Activated B cell treated with CpG ODN at 0.5 μM for 24 hours (primary cell): ENCODE measurements at regions not wholly inside any gene's neighbourhood (a gene's known extent, or its start where the extent isn't known, plus 50 kb on each side); places are given as distances from the start of the nearest gene placed in this dataset.
"Not testable (repeated sequence)": the region's sequence is repeated elsewhere in the genome, so short reads cannot be mapped to it uniquely, and the experiment has no call there.

ENCODE experiments used
- ATAC-seq: fragments of 200-7000 bp; cut with Tn5 transposase; one replicate; pipeline ENCODE4 v1.10.0; 2021; ENCODE audit warnings: low read depth, mild to moderate bottlenecking, moderate library complexity
- CTCF ChIA-PET: fragments of 350-600 bp; sonication (Branson Sonifier 250); formaldehyde crosslinking; loops from one replicate; lab custom pipeline; 2021; ENCODE audit warnings: antibody characterized with exemption; lab: Charles Lee
- POLR2A ChIA-PET: fragments of 350-600 bp; sonication (Branson Sonifier 250); formaldehyde crosslinking; loops from one replicate; lab custom pipeline; 2021; ENCODE audit warnings: antibody characterized with exemption; lab: Charles Lee
- DNase-seq: peaks from one replicate; pipeline ENCODE4 v3.0.0; 2022
- H3K27ac Mint-ChIP-seq: one replicate; pipeline ENCODE4 v1.8.0; 2020; ENCODE audit warnings: mixed read lengths
- H3K27me3 Mint-ChIP-seq: one replicate; pipeline ENCODE4 v1.8.0; 2021; ENCODE audit warnings: mixed read lengths
- H3K36me3 Mint-ChIP-seq: one replicate; pipeline ENCODE4 v1.8.0; 2021; ENCODE audit warnings: low read depth, mixed read lengths
- H3K4me1 Mint-ChIP-seq: one replicate; pipeline ENCODE4 v1.8.0; 2021; ENCODE audit warnings: mixed read lengths
- H3K4me3 Mint-ChIP-seq: one replicate; pipeline ENCODE4 v1.8.0; 2020; ENCODE audit warnings: mild to moderate bottlenecking, mixed read lengths
- H3K9me3 Mint-ChIP-seq: one replicate; pipeline ENCODE4 v1.8.0; 2020; ENCODE audit warnings: mixed read lengths
- CTCF ChIP-seq: fragments of 200-600 bp; IDR thresholded peaks from one replicate; pipeline ENCODE4 v1.8.0; 2022; ENCODE audit warnings: antibody characterized with exemption, mild to moderate bottlenecking
- intact Hi-C: fragments of 100-400 bp; cut with micrococcal nuclease; formaldehyde crosslinking; loops from one replicate; pipeline ENCODE4 v1.15.1; 2024

- POLR2A ChIA-PET = no interaction called here
- H3K27ac Mint-ChIP-seq = no peak overlapping the region
- CTCF ChIA-PET = no interaction called here
Measured at GRCh38 chrX:115357326-115358120, 68.0 kb downstream of the LUZP4 start.

GRCh38 chrX:115359508-115359907 lies 70.0 kb downstream of the LUZP4 start:
- H3K4me3 Mint-ChIP-seq, H3K27ac Mint-ChIP-seq, POLR2A ChIA-PET, H3K36me3 Mint-ChIP-seq, CTCF ChIA-PET, H3K9me3 Mint-ChIP-seq, DNase-seq, H3K4me1 Mint-ChIP-seq, ATAC-seq, H3K27me3 Mint-ChIP-seq, intact Hi-C loops: not testable (repeated sequence)

More at GRCh38 chrX:115357326-115358120, 68.0 kb downstream of the LUZP4 start:
- no peak for TF ChIP-seq CTCF
- DNase-seq (no peak), ATAC-seq (no peak)
- H3K27me3 Mint-ChIP-seq = no peaks in the 10 kb centered on the region
- H3K4me3 Mint-ChIP-seq = no peak overlapping the region
- intact Hi-C loops = no loop called here
- H3K36me3 Mint-ChIP-seq = no peaks in the 10 kb centered on the region
- no peaks in the 10 kb centered on the region for H3K4me1 Mint-ChIP-seq
- peaks cover 3% of the 10 kb centered on the region for H3K9me3 Mint-ChIP-seq

- intact Hi-C loops = no loop called here
- ATAC-seq (no peak), DNase-seq (no peak)
- Mint-ChIP-seq H3K4me1 (no peaks in the 10 kb centered on the region), H3K36me3 (no peaks in the 10 kb centered on the region), H3K4me3 (no peak overlapping the region), H3K27me3 (no peaks in the 10 kb centered on the region), H3K27ac (no peak overlapping the region), H3K9me3 (peaks cover 3% of the 10 kb centered on the region)
- no peak for TF ChIP-seq CTCF
- CTCF ChIA-PET = no interaction called here
- POLR2A ChIA-PET = no interaction called here
Measured at GRCh38 chrX:115360220-115360781, 70.8 kb downstream of the LUZP4 start.

GRCh38 chrX:115362334-115363095 lies 73.0 kb downstream of the LUZP4 start:
- H3K9me3 Mint-ChIP-seq = peaks cover 3% of the 10 kb centered on the region
- no peak overlapping the region for H3K27ac Mint-ChIP-seq
- DNase-seq (no peak), ATAC-seq (no peak)
- H3K4me3 Mint-ChIP-seq = no peak overlapping the region
- POLR2A ChIA-PET = no interaction called here
- no peak for TF ChIP-seq CTCF
- no peaks in the 10 kb centered on the region for H3K27me3 Mint-ChIP-seq
- CTCF ChIA-PET = no interaction called here
- no peaks in the 10 kb centered on the region for H3K36me3 Mint-ChIP-seq
- H3K4me1 Mint-ChIP-seq = no peaks in the 10 kb centered on the region
- intact Hi-C loops = no loop called here

- Mint-ChIP-seq H3K4me1 (no peaks in the 10 kb centered on the region), H3K4me3 (no peak overlapping the region), H3K9me3 (peaks cover 3% of the 10 kb centered on the region), H3K27ac (no peak overlapping the region), H3K27me3 (no peaks in the 10 kb centered on the region), H3K36me3 (no peaks in the 10 kb centered on the region)
- intact Hi-C loops = no loop called here
- no peak for TF ChIP-seq CTCF
- CTCF ChIA-PET = no interaction called here
- DNase-seq (no peak), ATAC-seq (no peak)
- POLR2A ChIA-PET = no interaction called here
Measured at GRCh38 chrX:115363372-115363771, 73.9 kb downstream of the LUZP4 start.
